ENCODE measurements at regions not wholly inside any gene's neighbourhood (a gene's known extent, or its start where the extent isn't known, plus 50 kb on each side); places are given as distances from the start of the nearest gene placed in this dataset.
"Not testable (repeated sequence)": the region's sequence is repeated elsewhere in the genome, so short reads cannot be mapped to it uniquely, and the experiment has no call there.

DNA sequence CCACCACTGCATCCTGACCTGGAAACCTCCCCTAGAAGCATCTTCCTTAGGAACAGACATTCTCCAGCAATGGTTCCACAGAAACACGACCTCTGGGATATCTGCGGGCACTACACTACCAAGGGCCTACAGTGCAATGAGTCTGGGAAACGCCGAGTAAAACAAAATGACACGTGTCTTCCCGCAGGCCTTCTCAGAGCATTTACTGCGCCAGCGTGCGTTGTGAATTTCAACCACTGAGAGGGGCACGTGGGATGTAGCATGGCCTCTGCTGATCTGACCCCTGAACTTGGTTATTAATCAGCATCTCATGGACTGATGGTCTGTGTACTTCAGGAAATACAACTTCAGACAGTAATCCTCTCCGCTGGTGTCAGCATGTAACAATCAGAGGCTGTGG, 173.0 kb downstream of the C16orf95 start:
- DNase-seq (no peak), ATAC-seq (no peak)
- intact Hi-C loops (cut with micrococcal nuclease) = no loop called here

DNA sequence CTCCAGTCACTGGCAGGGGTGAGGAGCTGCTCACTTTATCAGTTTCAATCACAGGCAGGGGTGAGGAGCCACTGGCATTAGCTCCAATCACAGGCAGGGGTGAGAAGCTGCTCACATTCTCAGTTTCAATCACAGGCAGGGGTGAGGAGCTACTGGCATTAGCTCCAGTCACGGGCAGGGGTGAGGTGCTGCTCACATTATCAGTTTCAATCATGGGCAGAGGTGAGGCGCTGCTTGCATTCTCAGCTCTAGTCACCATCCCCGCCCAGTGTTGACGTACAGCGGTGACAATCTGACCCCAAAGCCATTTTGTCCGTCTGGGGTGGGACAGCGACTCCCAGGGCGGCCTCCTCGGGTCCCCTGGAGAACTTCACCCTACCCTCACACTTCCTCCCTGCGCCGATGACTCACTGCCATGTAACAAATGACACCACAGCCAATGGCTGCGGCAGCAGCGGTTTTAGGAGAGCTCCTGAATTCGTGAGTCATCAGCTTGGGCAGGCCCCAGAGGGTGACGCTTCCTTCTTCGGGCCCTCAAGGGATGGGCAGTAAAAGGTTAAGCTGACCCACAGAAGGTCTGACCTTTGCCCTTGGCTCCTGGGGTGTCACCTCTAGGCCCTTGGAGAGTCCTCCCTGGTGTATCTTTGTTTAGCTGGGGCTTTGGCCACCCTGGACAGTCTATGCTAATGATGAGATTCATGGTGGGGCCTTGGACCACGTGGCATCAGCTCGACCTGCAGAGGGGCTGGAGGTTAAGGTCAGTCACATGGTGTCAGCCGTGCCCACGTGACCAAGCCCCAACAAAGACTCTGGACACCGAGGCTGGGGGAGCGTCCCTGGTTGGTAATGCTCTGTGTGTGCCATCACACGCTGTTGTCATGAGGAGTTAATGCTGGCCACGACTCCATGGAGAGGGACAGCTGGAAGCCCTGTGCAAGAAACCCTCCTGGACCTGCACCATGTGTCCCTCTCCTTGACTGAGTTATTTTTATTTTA, 171.7 kb downstream of the C16orf95 start:
- no peak for DNase-seq
- ATAC-seq = no peak
- intact Hi-C loops (cut with micrococcal nuclease) = no loop called here

DNA sequence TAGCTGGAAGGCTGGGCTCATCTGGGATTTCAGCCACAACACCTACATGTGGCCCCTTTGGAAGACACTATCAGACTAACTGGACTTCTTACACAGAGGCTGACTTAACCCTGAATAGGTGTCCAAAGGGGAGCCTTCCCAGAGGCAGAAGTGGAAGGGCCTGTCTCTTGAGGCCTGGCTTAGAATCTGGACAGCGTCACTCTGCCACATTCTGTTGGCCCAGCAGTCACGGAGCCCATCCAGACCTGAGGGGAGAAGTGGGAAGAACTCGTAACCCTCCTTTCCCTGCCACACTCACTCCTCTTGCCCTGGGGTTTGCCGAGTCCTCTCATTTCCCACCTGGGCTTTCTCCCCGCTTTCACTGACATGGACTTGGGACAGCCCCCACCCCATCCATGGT, 170.5 kb downstream of the C16orf95 start:
- ATAC-seq (no peak), DNase-seq (no peak)
- intact Hi-C loops (cut with micrococcal nuclease) = no loop called here

DNA sequence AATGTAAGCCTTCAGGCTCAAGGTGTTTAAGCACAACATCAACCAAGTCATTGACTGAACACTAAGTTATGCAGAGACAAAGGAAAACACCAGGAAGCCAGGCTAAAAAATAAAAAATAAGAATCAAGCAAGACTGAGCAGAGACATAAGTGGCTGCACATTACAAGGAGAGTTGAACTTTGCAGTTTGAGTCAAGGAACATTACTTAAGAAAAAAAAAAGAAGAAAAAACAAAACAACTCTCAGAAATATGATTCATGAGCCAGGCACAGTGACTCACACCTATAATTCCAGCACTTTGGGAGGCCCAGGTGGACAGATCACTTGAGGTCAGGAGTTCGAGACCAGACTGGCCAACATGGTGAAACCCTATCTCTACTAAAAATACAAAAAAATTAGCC, 168.1 kb downstream of the C16orf95 start:
- intact Hi-C loops (cut with micrococcal nuclease) = no loop called here
- ATAC-seq (no peak), DNase-seq (no peak)

DNA sequence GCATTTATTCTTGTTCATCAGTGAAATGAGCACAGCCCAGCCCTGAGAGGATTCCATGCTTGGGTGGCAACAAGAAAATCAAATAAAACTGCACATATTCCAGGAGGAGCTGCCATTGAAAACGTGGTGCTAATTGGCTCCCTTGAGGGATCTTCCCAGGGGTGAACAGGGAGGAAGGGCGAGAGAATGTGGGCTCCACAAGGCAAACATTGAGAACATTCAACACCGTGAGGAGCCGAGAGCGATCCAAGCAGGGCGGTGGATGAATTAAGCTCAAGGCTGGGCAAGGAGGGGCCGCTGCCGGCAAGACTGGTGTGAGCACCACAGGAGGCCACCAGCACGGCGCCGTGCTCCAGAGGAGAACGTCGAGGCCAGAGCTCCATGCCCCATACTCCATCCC, 166.9 kb downstream of the C16orf95 start:
- DNase-seq (no peak), ATAC-seq (no peak)
- intact Hi-C loops (cut with micrococcal nuclease) = no loop called here

DNA sequence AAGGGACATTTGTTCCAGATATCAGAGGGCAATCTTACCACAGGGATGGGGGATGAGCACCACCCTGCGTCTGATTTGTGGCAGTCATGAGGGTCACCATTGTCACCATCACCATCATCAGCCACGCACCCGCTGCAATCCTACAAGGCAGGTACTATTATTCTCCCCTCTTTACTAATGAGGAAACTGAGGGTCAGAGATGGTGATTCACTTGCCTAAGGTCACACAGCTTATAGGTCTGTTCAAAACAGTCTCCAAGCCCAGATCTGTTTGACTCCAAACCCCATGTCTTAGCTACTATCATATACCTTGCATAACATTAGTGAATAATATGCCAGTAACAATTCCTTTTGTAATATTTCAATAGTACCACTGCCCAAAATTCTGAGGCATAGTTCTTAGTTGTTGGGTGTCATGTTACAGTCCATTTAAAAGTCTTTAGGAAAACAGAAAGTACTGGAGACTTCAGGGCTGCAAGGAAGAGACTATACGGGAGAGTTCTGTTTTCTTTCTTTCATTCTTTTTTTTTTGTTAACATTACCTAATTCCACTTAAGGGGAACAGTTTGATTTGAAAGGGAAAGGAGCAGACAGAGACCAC, 166.4 kb downstream of the C16orf95 start:
- intact Hi-C loops (cut with micrococcal nuclease) = no loop called here
- no peak for DNase-seq
- ATAC-seq = no peak

DNA sequence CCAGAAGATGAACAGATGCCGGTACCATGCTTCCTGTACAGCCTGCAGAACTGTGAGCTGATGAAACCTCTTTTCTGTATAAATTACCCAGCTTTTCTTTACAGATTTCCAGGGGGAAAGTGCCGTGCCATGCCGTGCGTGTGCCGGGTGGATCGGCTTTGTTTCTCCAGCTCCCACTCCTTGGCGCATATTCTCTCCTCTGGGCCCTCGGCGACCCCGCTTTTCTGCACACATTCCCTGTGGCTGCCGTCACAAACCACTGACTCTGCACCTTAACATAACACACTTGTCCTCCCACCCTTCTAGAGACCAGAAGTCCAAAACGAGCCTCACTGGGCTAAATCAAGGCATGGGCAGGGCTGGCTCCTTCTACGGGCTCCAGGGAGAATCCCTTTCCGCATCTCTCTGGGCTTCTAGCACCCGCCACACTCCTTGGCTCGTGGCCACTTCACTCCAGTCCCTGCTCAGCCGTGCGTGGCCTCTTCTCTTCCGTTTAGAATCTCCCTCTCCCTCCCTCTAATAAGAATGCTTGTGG, 164.9 kb downstream of the C16orf95 start:
- DNase-seq (no peak), ATAC-seq (no peak)
- intact Hi-C loops (cut with micrococcal nuclease) = no loop called here

DNA sequence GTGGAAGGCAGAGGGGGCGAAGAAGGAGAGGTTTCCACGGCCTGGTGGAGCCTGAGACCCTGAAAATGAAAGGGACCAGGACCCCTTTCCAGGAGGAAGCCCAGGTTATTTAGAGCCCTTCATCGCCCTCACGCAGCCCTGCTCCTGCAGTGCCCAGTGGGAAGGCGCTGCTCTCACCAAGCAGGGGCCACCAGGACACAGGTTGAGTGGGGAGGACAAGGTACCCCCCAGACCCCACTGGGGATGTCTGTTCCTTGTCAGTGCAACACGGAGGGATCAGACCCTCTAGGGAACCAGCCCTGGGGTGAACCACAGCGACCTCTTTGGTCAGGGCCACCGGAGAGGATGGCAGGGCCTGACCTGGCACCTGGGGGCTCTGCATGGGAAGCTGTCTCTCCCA, 163.9 kb downstream of the C16orf95 start:
- intact Hi-C loops (cut with micrococcal nuclease) = no loop called here
- no peak for ATAC-seq
- DNase-seq = no peak

DNA sequence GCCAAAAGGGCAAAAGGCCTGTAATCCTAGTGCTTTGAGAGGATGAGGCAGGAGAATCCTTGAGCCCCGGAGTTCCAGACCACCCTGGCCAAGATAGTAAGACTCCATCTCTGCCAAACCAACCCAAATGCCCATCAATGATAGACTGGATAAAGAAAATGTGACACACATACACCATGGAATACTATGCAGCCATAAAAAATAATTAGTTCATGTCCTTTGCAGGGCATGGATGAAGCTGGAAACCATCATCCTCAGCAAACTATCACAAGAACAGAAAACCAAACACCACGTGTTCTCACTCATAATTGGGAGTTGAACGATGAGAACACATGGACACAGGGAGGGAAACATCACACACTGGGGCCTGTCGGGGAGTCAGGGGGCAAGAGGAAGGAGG, 161.9 kb downstream of the C16orf95 start:
- ATAC-seq; intact Hi-C loops (cut with micrococcal nuclease): not testable (repeated sequence)

DNA sequence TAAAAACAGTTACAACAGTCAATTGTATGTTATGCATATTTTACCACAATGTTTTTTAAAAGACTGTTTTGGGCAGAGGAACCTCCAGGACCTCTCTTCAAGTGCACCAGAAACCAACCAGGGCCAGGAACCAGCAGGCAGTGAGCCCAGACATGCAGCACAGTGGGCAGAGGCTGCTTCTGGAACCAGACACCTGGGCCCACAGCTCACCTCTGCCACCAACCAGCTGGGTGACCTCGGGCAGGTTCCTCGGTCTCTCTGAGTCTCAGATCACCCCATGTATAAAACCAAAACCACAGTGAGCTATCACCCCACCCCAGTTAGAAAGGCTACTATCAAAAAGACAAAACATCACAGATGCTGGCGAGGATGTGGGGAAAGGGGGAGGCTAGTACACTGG, 161.0 kb downstream of the C16orf95 start:
- intact Hi-C loops (cut with micrococcal nuclease) = no loop called here
- no peak for DNase-seq
- no peak for ATAC-seq

More for the DNA sequence above, 161.9 kb downstream of the C16orf95 start:
- DNase-seq = not testable (repeated sequence)

DNA sequence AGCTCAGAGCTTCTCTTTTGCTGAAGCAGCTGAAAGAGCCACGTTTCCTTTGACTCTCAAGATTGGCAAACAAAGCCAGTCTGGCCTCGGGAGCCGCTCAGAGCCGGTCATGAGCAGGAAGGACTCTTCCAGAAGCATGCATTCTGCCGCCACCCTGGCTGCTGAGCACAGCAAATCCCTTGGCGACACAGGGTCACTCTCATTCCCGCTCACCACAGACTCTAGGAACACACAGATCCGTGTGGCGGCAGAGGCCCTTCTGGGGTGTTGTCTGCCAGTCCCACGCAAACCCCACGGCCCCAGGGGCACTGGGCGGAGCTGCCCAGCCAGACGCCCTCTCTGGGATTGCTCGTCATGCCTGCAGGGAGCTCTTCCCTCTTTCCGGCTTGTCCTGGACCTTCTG, 157.0 kb downstream of the C16orf95 start:
- ATAC-seq (no peak), DNase-seq (no peak)
- intact Hi-C loops (cut with micrococcal nuclease) = no loop called here

DNA sequence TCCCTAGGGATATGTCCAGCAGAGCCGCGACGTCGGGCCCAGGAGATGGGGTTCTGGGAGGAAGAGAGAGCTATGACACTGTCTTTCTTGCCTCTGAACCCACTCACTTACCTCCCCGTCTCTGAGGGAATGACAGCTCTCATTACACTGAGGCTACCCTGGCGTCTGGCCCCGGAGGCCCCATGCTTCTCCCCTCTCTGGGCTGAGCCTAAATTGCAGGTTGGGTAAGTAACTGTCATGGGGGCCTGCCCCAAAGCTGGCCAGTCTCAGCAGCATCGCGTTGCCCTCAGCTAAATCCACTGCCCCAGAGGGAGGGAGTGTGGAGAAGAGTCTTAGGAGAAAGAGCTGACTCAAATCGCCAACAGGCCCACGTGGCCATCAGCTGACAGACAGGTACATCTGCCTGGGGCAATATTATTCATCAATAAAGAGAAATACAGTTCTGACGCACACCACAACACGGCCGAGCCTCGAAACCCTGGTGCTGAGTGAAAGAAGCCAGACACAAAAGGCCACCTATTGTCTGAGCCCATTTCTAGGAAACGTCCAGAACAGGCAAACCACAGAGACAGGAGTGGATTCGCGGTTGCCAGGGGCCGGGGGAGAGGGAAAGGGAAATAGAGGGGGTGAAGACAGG, 156.4 kb downstream of the C16orf95 start:
- intact Hi-C loops (cut with micrococcal nuclease) = no loop called here
- ATAC-seq (no peak), DNase-seq (no peak)

DNA sequence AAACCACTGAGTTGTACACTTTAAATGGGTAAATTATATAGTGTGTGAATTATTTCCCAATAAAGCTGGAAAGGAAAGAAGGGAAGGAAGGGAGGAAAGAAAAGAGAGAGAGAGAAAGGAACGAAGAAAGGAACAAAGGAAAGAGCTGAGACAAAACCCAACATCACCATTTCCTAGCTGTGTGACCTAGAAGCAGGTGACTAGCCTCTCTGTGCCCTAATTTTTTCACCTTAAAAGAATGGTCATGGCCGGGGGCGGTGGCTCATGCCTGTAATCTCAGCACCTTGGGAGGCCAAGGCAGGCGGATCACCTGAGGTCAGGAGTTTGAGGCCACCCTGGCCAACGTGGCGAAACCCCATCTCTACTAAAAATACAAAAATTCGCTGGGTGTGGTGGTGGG, 155.8 kb downstream of the C16orf95 start:
- DNase-seq; intact Hi-C loops (cut with micrococcal nuclease); ATAC-seq: not testable (repeated sequence)

DNA sequence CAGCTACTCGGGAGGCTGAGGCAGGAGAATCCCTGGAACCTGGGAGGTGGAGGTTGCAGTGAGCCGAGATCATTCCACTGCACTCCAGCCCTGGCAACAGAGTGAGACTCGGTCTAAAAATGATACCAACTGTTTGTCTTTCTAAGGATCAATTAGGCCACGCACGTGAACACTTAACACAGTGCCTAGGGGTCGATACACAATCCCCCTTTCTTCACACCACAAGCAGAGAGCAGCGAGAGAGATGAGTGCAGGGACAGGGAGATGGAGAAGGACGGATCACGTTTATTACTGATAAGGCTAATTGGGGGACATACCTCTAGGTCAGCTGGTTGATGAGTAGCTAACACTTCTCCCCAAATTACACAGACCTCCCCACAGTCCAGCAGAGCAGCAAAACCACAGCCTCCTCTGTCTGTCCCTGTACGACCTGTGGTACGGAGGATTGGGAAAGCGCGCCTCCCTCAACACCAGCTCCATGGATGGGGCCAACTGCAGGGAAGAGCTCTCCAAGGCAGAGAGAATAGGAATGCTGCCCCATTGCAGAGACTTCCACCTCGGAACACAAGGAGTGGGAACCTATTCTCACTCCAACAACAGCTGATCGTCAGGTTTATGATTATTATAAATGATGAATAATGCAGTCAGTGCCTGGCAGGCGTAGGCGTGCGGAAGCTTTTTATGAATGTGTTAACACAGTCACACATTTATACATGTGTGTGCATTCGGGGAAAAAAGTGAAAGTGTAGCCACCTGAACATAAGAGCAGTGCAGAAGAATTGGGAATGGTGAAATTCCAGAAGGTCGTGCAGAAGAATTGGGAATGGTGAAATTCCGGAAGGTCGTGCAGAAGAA, 155.1 kb downstream of the C16orf95 start:
- intact Hi-C loops (cut with micrococcal nuclease) = no loop called here
- no peak for ATAC-seq
- no peak for DNase-seq

DNA sequence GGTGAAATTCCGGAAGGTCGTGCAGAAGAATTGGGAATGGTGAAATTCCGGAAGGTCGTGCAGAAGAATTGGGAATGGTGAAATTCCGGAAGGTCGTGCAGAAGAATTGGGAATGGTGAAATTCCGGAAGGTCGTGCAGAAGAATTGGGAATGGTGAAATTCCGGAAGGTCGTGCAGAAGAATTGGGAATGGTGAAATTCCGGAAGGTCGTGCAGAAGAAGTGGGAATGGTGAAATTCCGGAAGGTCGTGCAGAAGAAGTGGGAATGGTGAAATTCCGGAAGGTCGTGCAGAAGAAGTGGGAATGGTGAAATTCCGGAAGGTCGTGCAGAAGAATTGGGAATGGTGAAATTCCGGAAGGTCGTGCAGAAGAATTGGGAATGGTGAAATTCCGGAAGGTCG, 154.4 kb downstream of the C16orf95 start:
- intact Hi-C loops (cut with micrococcal nuclease); ATAC-seq; DNase-seq: not testable (repeated sequence)

DNA sequence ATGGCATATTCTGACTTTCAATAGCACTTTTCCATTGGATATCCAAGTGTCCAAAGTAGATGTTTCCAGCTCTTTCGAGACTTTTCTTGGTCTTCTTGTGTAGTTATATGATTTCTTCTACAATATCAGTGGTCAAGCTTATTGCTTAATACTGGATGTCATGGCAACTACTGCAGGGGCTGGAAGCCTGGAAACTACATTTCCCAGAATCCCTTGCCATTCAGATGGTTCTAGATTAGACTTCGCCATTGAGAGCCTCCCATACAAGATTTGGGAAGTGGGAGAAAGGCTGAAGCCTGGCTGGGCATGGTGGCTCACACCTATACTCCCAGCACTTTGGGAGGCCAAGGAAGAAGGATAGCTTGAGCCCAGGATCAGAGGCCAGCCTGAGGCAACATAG, 153.6 kb downstream of the C16orf95 start:
- DNase-seq (no peak), ATAC-seq (no peak)
- intact Hi-C loops (cut with micrococcal nuclease) = no loop called here

DNA sequence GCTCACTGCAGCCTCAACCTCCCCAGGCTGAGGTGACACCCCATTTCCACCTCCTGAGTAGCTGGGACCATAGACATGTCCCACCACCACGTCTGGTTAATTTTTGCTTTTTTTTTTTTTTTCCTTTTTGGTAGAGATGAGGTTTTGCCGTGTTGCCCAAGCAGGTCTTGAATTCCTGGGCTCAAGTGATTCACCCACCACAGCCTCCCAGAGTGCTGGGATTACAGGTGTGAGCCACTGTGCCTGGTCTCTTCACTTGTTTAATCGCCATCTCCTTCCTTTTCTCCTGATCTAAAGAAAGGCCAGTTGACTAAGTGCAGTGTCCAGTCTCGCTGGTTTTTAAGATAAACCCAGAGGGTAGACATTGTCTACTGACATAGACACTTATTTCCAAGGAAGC, 152.0 kb downstream of the C16orf95 start:
- ATAC-seq (no peak), DNase-seq (no peak)
- intact Hi-C loops (cut with micrococcal nuclease) = no loop called here

DNA sequence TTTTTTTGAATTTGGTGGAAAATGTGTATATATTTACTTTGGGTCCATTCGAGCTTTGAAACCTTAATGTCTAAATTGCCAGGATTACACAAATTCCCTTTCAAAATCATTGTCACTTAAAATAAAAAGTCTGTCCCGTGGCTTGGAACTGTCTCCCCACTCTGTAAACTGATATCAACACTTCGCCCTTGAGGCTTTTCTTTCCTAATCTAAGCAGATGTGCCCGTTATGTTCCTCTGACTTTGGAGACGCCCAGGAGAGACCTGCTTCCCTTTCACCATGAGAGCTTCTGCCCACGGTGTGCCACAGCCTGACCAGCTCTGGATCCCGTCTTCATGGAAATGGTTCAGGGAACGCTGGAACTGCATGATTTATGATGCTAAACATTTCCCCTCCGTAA, 151.3 kb downstream of the C16orf95 start:
- DNase-seq (no peak), ATAC-seq (no peak)
- intact Hi-C loops (cut with micrococcal nuclease) = no loop called here

DNA sequence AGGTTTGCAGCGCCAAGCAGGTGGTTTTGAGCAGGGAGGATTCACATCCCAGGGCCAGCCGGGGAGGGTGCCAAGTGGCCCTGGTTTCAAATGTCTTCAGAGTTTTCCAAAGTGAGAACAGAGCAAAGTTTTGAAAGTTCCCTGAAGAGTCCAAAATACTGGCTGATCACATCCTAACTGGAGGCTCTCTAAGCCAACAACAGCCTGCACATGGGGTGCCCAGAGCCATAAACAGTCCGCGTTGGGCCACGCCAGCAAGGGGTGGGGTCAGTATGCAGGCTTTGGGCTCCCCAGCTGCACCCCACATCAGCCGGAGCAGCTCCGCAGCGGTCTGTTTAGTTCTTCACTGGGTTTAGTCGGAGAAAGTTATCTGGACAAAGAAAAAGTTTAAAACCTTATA, 150.9 kb downstream of the C16orf95 start:
- intact Hi-C loops (cut with micrococcal nuclease) = no loop called here
- ATAC-seq = no peak
- DNase-seq = no peak

Data from left ventricle myocardium superior (tissue), 1 donor.